ENCODE measurements at regions not wholly inside any gene's neighbourhood (a gene's known extent, or its start where the extent isn't known, plus 50 kb on each side); places are given as distances from the start of the nearest gene placed in this dataset.

GRCh38 chr12:93956551-93956950 lies 191.8 kb upstream of the PLXNC1 start:
- Histone ChIP-seq H3K4me3 (no peak overlapping the region), H3K27ac (no peak overlapping the region), H3K27me3 (no peaks in the 10 kb centered on the region), H3K4me1 (no peaks in the 10 kb centered on the region), H3K36me3 (no peaks in the 10 kb centered on the region), H3K9me3 (no peaks in the 10 kb centered on the region)
- TF ChIP-seq CTCF (IDR thresholded peaks at IDR 0.05): no peak
- no peak for TF ChIP-seq POLR2A (IDR thresholded peaks at IDR 0.05)
- no peak for DNase-seq
- intact Hi-C loops (cut with DNase I; ENCODE audit: low total_unique reads): no loop called here

- H3K27ac ChIP-seq: no peak overlapping the region
- intact Hi-C loops (cut with DNase I; ENCODE audit: low total_unique reads): no loop called here
Measured at GRCh38 chr12:93957168-93957567, 191.2 kb upstream of the PLXNC1 start.

GRCh38 chr12:93957870-93958269 lies 190.5 kb upstream of the PLXNC1 start:
- intact Hi-C loops (cut with DNase I; ENCODE audit: low total_unique reads): no loop called here

More at GRCh38 chr12:93957168-93957567, 191.2 kb upstream of the PLXNC1 start:
- no peak for DNase-seq
- TF ChIP-seq CTCF (IDR thresholded peaks at IDR 0.05): no peak
- TF ChIP-seq POLR2A (IDR thresholded peaks at IDR 0.05): no peak
- Histone ChIP-seq H3K9me3 (no peaks in the 10 kb centered on the region), H3K4me1 (no peaks in the 10 kb centered on the region), H3K36me3 (no peaks in the 10 kb centered on the region), H3K4me3 (no peak overlapping the region), H3K27me3 (no peaks in the 10 kb centered on the region)

GRCh38 chr12:93959657-93960056 lies 188.7 kb upstream of the PLXNC1 start:
- Histone ChIP-seq H3K27ac (no peak overlapping the region), H3K4me1 (no peaks in the 10 kb centered on the region), H3K36me3 (no peaks in the 10 kb centered on the region), H3K9me3 (no peaks in the 10 kb centered on the region), H3K4me3 (no peak overlapping the region), H3K27me3 (no peaks in the 10 kb centered on the region)
- intact Hi-C loops (cut with DNase I; ENCODE audit: low total_unique reads): no loop called here
- DNase-seq: no peak
- no peak for TF ChIP-seq CTCF (IDR thresholded peaks at IDR 0.05)

More at GRCh38 chr12:93957870-93958269, 190.5 kb upstream of the PLXNC1 start:
- no peaks in the 10 kb centered on the region for H3K27me3 ChIP-seq
- no peaks in the 10 kb centered on the region for H3K9me3 ChIP-seq
- no peaks in the 10 kb centered on the region for H3K36me3 ChIP-seq
- DNase-seq: no peak
- H3K4me3 ChIP-seq: no peak overlapping the region
- H3K27ac ChIP-seq: no peak overlapping the region
- no peaks in the 10 kb centered on the region for H3K4me1 ChIP-seq
- TF ChIP-seq CTCF (IDR thresholded peaks at IDR 0.05) (no peak), POLR2A (IDR thresholded peaks at IDR 0.05) (no peak)

GRCh38 chr12:93960521-93960920 lies 187.9 kb upstream of the PLXNC1 start:
- H3K27me3 ChIP-seq: no peaks in the 10 kb centered on the region
- no peak for DNase-seq
- H3K27ac ChIP-seq: no peak overlapping the region
- H3K36me3 ChIP-seq: no peaks in the 10 kb centered on the region
- intact Hi-C loops (cut with DNase I; ENCODE audit: low total_unique reads): no loop called here
- no peaks in the 10 kb centered on the region for H3K4me1 ChIP-seq
- TF ChIP-seq POLR2A (IDR thresholded peaks at IDR 0.05) (no peak), CTCF (IDR thresholded peaks at IDR 0.05) (no peak)
- H3K9me3 ChIP-seq: no peaks in the 10 kb centered on the region
- H3K4me3 ChIP-seq: no peak overlapping the region

Measured in uterus (tissue), 3 donors.